ENCODE measurements at regions not wholly inside any gene's neighbourhood (a gene's known extent, or its start where the extent isn't known, plus 50 kb on each side); places are given as distances from the start of the nearest gene placed in this dataset.
"Not testable (repeated sequence)": the region's sequence is repeated elsewhere in the genome, so short reads cannot be mapped to it uniquely, and the experiment has no call there.

DNA sequence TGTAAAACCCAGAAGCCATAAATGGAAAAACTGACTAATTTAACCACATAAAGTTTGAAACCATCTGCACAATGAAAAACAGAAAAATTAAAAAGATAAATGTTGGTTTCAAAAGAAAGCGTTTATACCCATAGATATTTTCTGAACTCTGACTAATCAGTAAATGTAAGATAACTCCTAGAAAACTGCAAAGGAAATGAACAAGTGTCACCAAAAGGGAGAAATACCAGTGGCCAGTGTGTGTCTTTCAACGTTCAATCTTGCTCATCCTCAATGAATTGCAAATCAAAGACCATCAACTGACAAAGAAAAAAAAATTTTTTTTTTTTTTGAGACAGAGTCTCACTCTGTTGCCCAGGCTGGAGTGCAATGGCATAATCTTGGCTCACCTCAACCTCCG lies 180.1 kb downstream of the SYK start:
- DNase-seq = no peak

GRCh38 chr9:90983394-90983793 lies 181.8 kb downstream of the SYK start:
- no peak for DNase-seq

DNA sequence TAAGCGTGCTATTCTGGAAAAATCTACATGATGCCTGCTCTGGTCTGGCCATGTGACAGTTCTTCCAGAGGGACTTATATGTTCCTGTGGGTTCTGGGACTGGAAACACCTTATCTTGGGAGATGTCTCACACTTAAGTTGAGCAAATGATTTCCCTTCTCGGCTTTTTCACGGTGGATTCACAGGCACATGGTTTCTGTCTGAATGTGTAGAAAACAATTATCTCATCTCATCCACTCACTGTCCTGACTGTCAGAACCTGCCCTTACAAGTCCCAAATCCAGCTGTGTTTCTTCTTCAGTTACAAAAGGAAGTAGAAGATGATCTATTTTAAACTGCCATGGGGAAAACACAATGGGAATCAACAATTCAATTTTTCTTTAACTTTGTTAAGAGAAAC lies 184.0 kb downstream of the SYK start:
- DNase-seq = no peak

DNA sequence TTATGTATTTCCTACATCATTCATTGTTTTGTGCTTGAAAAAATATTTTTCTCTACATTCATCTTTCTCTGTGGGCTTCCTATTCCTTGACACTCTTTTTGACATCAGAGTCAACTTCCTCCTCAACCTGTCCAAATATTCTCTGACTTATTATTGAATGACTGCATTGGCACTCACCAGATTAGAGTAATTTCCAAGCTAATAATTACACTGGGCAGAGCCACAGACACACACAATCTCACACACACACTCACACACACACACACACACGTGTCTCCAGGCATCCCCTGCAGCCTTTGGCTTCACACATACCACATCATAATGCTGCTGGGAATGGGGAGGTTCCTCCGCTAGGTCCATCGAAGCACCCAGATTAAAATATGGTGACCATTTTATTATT lies 184.5 kb downstream of the SYK start:
- DNase-seq = no peak

GRCh38 chr9:90987566-90987965 lies 185.9 kb downstream of the SYK start:
- DNase-seq = no peak

DNA sequence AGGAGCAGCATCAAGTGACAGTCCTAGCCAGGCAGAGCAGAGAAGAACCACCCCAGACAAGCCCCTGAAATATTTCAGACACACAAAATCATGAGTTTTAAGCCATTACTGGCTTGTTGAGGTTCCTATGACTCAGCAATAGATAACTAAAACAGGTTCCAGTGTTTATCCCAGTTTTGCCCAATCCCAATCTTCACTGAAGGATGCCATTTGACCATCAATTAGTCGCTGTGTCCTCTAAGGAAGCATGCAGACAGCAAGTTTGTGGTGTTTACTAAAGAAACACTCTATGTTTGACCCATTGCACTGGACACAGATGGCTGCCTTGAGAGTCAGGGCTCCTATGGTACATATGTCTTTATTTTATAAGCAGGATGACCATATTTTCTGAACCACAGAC lies 186.7 kb downstream of the SYK start:
- DNase-seq = no peak

DNA sequence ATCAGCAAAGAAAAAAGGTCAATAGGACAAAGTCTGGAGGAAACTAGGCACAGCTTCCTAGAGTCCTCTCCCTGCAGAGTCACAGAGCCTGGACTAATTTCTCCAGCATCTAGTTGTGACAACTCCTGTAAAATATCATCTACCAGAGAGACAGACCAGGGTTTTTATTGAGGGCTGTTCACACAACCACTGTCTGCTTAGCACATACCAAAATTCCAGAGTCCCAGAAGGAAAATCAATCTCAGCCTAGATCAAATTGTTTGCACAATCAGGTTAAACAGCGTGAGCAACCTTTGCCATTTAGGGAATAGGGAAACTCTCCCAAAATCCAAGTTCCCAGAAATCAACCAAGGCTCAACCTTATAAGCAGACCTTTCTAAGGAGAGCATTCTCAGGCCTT lies 190.3 kb downstream of the SYK start:
- DNase-seq = no peak

GRCh38 chr9:90995516-90995915 lies 193.9 kb downstream of the SYK start:
- DNase-seq = no peak

DNA sequence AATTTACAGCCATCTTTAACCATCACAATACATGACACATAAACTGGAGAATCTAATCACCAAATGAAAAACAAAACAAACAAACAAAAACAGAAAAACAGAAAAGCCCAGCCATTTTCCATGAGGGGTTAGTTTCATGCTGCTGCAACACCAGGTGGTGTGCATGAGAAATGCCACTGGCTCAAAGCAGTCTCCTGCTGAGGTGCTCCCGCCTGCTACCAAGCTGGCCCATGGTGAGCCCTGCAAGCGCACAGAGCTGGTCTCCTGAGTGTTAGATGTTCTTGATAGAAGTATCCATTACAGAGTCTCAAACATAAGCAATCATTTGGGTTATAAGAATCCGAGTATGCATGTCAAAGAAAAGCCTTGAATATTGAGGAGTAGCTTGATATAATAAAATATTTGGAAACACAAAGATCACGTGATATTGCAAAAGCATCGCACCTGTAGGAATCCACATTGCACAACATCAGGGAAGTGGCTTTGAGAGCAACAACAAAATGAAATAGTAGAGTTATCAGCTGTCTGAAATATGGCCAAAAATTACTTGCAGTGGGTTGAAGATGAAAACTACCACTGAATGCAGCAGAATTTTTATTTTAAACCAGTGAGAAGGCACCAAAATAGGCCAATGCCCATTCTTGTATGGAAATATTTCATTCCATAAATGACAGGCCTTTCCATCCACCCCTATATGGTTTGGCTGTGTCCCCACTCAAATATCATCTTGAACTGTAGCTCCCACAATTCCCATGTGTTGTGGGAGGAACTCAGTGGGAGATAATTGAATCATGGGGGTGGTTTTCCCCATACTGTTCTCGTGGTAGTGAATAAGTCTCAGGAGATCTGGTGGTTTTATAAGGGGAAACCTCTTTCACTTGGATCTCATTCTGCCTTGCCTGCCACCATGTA lies 194.8 kb downstream of the SYK start:
- no peak for DNase-seq

- no peak for DNase-seq
These were observed 197.0 kb downstream of the SYK start for GRCh38 chr9:90998573-90998972.

DNA sequence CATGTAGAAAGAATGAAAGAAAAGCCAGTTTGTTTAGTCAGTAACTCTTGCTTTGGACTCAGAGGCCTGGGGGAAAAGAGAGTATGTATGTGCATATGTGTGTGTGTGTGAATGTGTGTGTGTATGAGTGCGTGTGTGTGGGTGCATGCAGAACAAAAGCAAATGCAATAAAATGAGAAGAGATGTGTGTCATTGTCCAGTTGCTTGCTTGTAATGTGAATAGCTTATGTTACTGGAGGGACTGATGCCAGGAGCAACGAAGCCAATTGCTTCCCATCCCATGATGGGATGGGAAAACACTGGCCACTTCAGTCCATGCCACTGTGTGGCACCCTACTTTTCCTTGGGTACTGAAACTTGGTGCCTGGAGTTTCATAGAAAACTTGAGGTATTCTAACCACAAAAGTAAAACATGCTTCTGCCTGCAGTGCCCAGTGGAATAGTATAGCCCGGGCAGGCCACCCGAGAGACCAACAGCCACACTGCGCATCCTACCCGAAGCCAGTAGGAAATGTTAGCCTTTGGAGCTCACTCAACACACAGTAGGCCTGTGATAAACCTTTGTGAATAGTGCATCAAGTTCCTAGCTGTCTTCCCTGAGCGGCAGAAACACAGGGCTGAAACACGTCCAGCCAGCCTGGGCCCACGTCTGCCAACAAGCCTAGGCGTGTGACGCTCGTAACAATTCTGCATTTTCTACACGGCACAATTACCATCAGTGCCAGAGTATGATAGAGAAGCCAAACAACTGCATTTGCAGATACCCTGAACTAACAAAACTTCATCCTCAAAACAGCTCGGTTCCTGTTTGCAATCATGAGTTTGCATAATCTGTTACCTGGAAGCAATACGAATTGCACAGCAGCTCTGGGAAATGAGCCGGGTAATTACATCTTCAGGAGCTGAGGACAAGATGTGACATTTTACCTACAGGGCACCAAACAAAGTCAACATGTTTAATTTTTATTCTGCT lies 198.1 kb downstream of the SYK start:
- DNase-seq = no peak

DNA sequence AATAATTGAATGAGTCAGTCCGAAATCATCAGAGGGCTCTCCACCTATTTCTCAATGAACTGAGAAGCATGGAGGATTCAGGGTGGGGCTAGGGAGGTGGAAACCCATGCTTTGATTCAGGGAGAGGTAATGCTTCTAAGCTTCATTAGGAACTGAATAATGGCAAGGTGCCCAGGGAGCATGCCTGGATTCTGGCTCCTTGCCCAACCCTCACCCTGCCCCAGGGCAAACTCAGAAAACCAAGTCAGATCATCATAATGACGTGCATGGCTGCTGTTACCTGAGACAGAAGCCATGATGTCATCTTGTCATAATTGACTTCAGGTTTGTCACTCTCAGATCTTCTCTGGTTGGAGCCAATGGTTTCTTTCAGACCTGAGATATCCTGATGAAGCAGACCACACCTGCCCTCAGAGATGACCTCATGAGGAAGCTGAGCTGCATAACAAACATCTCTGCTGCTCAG lies 199.6 kb downstream of the SYK start:
- no peak for DNase-seq

DNA sequence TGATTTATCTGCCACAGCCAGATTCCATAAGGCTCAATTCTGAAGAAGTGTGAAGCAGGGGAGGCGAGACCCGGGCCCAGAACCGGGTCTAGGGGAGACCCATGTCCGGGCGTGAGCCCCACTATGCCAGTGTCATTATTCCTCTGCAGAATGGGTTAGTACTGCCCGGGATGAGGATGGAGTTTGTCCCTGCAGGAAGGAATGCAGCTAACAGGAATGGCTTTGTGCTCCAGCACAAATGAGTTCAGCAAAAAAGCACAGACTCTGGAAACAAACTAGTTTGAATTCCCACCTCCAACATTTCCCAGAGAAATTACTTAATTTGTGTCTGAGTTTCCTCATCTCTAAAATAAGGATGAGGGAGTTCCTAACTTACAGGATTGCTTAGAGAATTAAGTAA lies 202.9 kb downstream of the SYK start:
- no peak for DNase-seq

DNA sequence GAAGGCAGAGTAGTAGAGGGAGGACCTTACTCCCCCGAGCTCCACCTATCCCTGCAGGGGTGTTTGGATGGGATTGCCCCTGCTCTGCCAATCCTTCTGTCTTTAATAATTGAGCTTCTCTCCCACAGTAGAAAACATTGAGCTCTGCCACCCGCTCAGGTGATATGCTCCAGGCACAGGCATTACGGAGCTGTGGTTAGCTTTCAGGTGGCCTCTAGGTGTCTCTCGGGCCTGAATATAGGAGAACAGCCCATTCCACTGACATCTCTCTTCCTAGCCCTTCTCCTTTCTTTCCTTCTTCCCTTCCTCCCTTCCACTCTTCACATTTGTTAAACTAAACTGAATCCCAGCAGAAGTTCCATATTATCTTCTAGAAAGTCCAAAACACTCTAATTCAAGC lies 203.4 kb downstream of the SYK start:
- DNase-seq = no peak

- no peak for DNase-seq
These were observed 204.4 kb downstream of the SYK start for GRCh38 chr9:91006046-91006445.

GRCh38 chr9:91008568-91008967 lies 206.9 kb downstream of the SYK start:
- DNase-seq = no peak

DNA sequence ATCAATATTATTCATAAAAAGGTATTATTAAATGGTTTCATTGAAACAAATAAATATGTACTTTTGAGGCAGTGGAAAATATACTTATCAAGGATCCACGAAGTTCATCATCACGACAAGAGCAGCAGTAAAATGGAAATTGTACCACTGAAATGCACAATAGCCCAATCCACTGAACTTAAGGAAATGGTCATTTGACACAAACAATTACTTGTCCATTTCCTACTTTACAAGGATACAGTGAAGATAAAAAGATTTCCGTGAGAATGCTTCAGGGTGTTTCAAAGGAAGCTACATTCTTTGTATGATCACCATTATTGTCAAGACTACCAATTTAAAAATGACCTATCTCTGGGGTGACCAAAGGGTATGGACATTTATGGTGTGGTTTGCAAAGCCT lies 210.3 kb downstream of the SYK start:
- no peak for DNase-seq

DNA sequence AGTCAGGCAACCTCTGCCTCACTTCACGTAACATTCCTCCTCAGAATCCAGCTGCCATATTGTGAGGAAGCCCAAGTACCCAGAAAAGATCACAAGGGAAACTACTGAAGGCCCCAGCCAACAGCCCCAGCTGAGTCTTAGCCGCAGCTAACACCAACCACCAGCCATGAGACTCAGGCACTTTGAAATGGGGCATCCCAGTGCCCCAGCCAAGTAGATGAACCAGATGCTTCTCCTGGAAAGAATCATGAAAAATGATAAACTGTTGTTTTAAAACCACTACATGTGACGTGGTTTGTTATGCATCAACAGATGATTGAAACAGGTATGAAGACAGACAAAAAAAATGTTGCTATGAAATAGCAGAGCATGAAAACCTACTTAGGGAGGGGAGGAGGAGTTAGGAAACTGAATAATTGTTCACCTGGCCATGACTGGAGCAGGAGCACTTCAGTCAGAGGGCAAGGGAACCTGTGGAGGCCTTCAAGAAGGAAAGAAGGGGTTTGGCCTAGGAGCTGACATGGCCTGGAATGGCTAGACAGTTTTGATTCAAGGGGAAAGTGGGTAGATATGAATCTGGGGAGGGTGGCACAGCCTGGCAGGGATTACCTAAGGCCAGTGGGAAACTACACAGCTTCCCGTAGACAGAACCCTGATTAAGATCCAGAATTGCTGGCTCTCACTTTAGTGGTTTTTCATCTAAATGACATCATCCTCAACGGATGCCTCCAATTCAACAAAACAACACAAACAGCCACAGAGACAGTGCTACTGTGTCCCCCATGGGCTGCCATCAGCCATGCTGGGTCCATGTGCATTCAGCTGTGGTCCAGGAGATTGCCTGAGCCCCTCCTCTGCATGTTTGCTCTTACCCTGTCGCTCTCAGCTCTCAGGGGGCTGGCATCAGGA lies 211.6 kb downstream of the SYK start:
- DNase-seq = no peak

- no peak for DNase-seq
These were observed 215.6 kb downstream of the SYK start for GRCh38 chr9:91017245-91017644.

DNA sequence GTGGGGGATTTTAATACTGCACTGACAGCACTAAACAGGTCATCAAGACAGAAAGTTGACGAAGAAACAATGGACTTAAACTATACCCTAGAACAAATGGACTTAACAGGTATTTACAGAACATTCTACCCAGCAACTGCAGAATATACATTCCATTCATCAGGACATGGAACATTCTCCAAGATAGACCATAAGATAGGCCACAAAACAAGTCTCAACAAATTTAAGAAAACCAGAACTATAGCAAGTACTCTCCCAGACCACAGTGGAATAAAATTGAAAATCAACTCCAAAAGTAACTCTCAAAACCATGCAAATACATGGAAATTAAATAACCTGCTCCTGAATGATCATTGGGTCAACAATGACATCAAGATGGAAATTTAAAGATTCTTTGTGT lies 218.3 kb downstream of the SYK start:
- DNase-seq = not testable (repeated sequence)

DNA sequence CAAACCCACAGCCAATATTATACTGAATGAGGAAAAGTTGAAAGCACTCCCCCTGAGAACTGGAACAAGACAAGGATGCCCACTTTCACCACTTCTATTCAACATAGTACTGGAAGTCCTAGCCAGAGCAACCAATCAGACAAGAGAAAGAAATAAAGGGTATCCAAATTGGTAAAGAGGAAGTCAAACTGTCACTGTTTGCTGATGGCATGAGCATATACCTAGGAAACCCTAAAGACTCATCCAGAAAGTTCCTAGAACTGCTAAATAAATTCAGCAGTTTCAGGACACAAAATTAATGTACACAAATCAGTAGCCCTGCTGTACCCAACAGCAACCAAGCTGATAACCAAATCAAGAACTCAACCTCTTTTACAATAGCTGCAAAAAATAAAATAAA lies 220.0 kb downstream of the SYK start:
- DNase-seq = not testable (repeated sequence)

- no peak for DNase-seq
These were observed 222.1 kb downstream of the SYK start for GRCh38 chr9:91023741-91024140.

DNA sequence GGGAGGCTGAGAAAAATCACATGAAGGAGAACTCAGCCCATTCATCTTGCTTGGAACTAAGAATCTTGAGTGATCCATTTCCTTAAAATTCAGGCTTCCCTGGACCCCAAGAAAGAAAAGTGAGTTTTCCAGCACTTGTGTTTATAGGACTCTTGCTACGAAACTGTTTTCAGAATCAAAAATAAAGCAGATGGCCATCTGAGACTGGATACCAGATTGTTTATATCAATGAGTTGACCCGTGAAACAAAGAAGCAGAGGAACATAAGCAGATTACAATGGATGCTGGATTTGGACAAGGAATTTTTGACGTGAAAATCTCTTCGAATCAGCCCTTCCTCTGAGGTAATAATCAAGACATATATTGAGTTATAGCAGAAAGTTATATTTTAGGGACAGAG lies 223.2 kb downstream of the SYK start:
- no peak for DNase-seq
